ENCODE measurements at regions not wholly inside any gene's neighbourhood (a gene's known extent, or its start where the extent isn't known, plus 50 kb on each side); places are given as distances from the start of the nearest gene placed in this dataset.

DNA sequence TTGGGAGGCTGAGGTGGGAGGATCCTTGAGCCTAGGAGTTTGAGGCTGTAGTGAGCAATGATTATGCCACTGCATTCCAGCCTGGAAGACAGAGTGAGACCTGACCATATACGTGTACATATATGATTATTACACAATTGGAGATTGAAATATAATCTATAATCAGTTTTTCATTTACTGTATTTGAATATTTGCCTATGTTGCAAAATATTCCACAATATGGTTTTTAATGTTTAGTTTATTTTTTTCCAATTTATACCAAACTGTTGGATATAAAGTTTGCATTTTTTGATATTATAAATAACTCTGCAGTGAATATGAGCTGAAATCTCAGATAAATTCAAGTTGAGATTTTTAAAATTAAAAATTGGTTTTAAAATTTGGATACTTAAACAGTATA lies 79.6 kb upstream of the SIRPG start:
- TF ChIP-seq, protein P1, sequence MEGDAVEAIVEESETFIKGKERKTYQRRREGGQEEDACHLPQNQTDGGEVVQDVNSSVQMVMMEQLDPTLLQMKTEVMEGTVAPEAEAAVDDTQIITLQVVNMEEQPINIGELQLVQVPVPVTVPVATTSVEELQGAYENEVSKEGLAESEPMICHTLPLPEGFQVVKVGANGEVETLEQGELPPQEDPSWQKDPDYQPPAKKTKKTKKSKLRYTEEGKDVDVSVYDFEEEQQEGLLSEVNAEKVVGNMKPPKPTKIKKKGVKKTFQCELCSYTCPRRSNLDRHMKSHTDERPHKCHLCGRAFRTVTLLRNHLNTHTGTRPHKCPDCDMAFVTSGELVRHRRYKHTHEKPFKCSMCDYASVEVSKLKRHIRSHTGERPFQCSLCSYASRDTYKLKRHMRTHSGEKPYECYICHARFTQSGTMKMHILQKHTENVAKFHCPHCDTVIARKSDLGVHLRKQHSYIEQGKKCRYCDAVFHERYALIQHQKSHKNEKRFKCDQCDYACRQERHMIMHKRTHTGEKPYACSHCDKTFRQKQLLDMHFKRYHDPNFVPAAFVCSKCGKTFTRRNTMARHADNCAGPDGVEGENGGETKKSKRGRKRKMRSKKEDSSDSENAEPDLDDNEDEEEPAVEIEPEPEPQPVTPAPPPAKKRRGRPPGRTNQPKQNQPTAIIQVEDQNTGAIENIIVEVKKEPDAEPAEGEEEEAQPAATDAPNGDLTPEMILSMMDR (conservative IDR thresholded peaks at IDR 0.05; ENCODE audit: low read depth, low read length): no peak
- TF ChIP-seq SMC3 (IDR thresholded peaks at IDR 0.05; ENCODE audit: low read depth, low read length): no peak
- TF ChIP-seq POLR2A (IDR thresholded peaks at IDR 0.05; ENCODE audit: low read depth, low read length): no peak
- TF ChIP-seq, protein P2, sequence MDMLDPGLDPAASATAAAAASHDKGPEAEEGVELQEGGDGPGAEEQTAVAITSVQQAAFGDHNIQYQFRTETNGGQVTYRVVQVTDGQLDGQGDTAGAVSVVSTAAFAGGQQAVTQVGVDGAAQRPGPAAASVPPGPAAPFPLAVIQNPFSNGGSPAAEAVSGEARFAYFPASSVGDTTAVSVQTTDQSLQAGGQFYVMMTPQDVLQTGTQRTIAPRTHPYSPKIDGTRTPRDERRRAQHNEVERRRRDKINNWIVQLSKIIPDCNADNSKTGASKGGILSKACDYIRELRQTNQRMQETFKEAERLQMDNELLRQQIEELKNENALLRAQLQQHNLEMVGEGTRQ (IDR thresholded peaks at IDR 0.05; ENCODE audit: low read depth, low read length): no peak
- no peak for TF ChIP-seq RFX5 (IDR thresholded peaks at IDR 0.05; ENCODE audit: low read depth, low read length)
- TF ChIP-seq RAD21 (IDR thresholded peaks at IDR 0.05; ENCODE audit: low read length): no peak
- peak; percentile 73 for TF ChIP-seq MAFK (IDR thresholded peaks at IDR 0.05; ENCODE audit: low read depth, low read length)

All from IMR-90 (cell line).